Smooth muscle cell (in vitro differentiated cells): ENCODE measurements at regions not wholly inside any gene's neighbourhood (a gene's known extent, or its start where the extent isn't known, plus 50 kb on each side); places are given as distances from the start of the nearest gene placed in this dataset.
"Not testable (repeated sequence)": the region's sequence is repeated elsewhere in the genome, so short reads cannot be mapped to it uniquely, and the experiment has no call there.

Experiments
- DNase-seq: peaks from one replicate; lab custom pipeline; 2025; ENCODE audit not compliant: unreplicated experiment; lab: John Stamatoyannopoulos, UW
- H2AFZ ChIP-seq: fragments of 200-600 bp; sonication (generic); 2 replicates; pipeline ENCODE4 v1.6.0; 2016; ENCODE audit warnings: antibody characterized with exemption, low read depth, mild to moderate bottlenecking
- H3F3A ChIP-seq: fragments of 200-600 bp; sonication (generic); 2 replicates; pipeline ENCODE4 v1.6.0; 2017; ENCODE audit warnings: antibody characterized with exemption, low read depth
- H3K27ac ChIP-seq: fragments of 200-600 bp; sonication (generic); 2 replicates; pipeline ENCODE4 v1.5.1; 2016; ENCODE audit warnings: low read depth, mild to moderate bottlenecking
- H3K27me3 ChIP-seq: fragments of 200-600 bp; sonication (generic); 2 replicates; pipeline ENCODE4 v1.6.1; 2016; ENCODE audit warnings: low read depth, mild to moderate bottlenecking
- H3K36me3 ChIP-seq: fragments of 200-600 bp; sonication (generic); 2 replicates; pipeline ENCODE4 v1.5.1; 2016; ENCODE audit warnings: low read depth
- H3K4me1 ChIP-seq: fragments of 200-600 bp; sonication (generic); 2 replicates; pipeline ENCODE4 v1.5.1; 2016; ENCODE audit warnings: low read depth
- H3K4me2 ChIP-seq: fragments of 200-600 bp; sonication (generic); 2 replicates; pipeline ENCODE4 v1.6.0; 2016; ENCODE audit warnings: mild to moderate bottlenecking
- H3K4me3 ChIP-seq: fragments of 200-600 bp; sonication (generic); 2 replicates; pipeline ENCODE4 v1.5.1; 2016; ENCODE audit warnings: mild to moderate bottlenecking
- H3K79me2 ChIP-seq: fragments of 200-600 bp; sonication (generic); 2 replicates; pipeline ENCODE4 v1.6.0; 2016; ENCODE audit warnings: low read depth, mild to moderate bottlenecking
- H3K9ac ChIP-seq: fragments of 200-600 bp; sonication (generic); 2 replicates; pipeline ENCODE4 v1.6.0; 2016; ENCODE audit warnings: low read depth
- H3K9me3 ChIP-seq: fragments of 200-600 bp; sonication (generic); replicated peaks from 2 replicates; pipeline ENCODE4 v1.5.1; 2016; ENCODE audit warnings: low read depth
- H4K20me1 ChIP-seq: fragments of 200-600 bp; sonication (generic); 2 replicates; pipeline ENCODE4 v1.6.0; 2016; ENCODE audit warnings: low read depth
- CTCF ChIP-seq: fragments of 200-600 bp; sonication (generic); IDR thresholded peaks from 2 replicates; pipeline ENCODE4 v1.5.1; 2017; ENCODE audit warnings: borderline replicate concordance, mild to moderate bottlenecking, antibody characterized with exemption; ENCODE audit not compliant: insufficient read depth, poor library complexity, severe bottlenecking
- WGBS: methylation state at CpG from one replicate; pipeline ENCODE4 v1.1.7; 2016; ENCODE audit warnings: low lambda C conversion rate; 5-methylcytosine and 5-hydroxymethylcytosine counted together

- Histone ChIP-seq H4K20me1 (no peaks in the 10 kb centered on the region), H3K79me2 (no peaks in the 10 kb centered on the region), H3K9ac (no peak overlapping the region), H3K4me1 (no peaks in the 10 kb centered on the region), H3K27ac (no peak overlapping the region), H3K9me3 (no peaks in the 10 kb centered on the region), H3K4me3 (no peak overlapping the region), H3K27me3 (no peaks in the 10 kb centered on the region), H3K36me3 (no peaks in the 10 kb centered on the region), H2AFZ (no peak overlapping the region), H3F3A (no peaks in the 10 kb centered on the region), H3K4me2 (no peak overlapping the region)
- WGBS: 71% methylated on average over 6 of the region's 6 CpGs
- no peak for TF ChIP-seq CTCF
- DNase-seq: no peak
Observed at GRCh38 chr2:230636684-230637271, 75.9 kb upstream of the CAB39 start.

GRCh38 chr2:230637486-230637885 lies 75.2 kb upstream of the CAB39 start:
- not testable (repeated sequence) for H3K4me1 ChIP-seq, H3K27ac ChIP-seq, H3K27me3 ChIP-seq, H2AFZ ChIP-seq, H3K4me3 ChIP-seq, H4K20me1 ChIP-seq, H3K79me2 ChIP-seq, H3K36me3 ChIP-seq, H3K4me2 ChIP-seq, H3K9ac ChIP-seq, DNase-seq, H3K9me3 ChIP-seq, H3F3A ChIP-seq
- 82% methylated on average over 8 of the region's 8 CpGs for WGBS

- Histone ChIP-seq H3K27me3 (no peaks in the 10 kb centered on the region), H3K4me2 (no peak overlapping the region), H3F3A (no peaks in the 10 kb centered on the region), H2AFZ (no peak overlapping the region), H3K27ac (no peak overlapping the region), H3K4me3 (no peak overlapping the region), H3K79me2 (no peaks in the 10 kb centered on the region), H3K4me1 (no peaks in the 10 kb centered on the region), H3K9me3 (no peaks in the 10 kb centered on the region), H3K36me3 (no peaks in the 10 kb centered on the region), H3K9ac (no peak overlapping the region), H4K20me1 (no peaks in the 10 kb centered on the region)
- no peak for TF ChIP-seq CTCF
- 88% methylated on average over 6 of the region's 6 CpGs for whole genome bisulfite sequencing
- no peak for DNase-seq
Observed at GRCh38 chr2:230640540-230641011, 72.1 kb upstream of the CAB39 start.

- Histone ChIP-seq H3K4me2 (no peak overlapping the region), H3K27me3 (no peaks in the 10 kb centered on the region), H3K4me3 (no peak overlapping the region), H3K9me3 (no peaks in the 10 kb centered on the region), H4K20me1 (no peaks in the 10 kb centered on the region), H3K27ac (no peak overlapping the region), H3K79me2 (no peaks in the 10 kb centered on the region), H3K9ac (no peak overlapping the region), H3F3A (no peaks in the 10 kb centered on the region), H3K4me1 (no peaks in the 10 kb centered on the region), H2AFZ (no peak overlapping the region), H3K36me3 (no peaks in the 10 kb centered on the region)
- no peak for DNase-seq
- TF ChIP-seq CTCF: no peak
- WGBS: 92% methylated on average over 4 of the region's 4 CpGs
Observed at GRCh38 chr2:230642966-230643365, 69.7 kb upstream of the CAB39 start.
